Endodermal cell (in vitro differentiated cells): ENCODE measurements at regions not wholly inside any gene's neighbourhood (a gene's known extent, or its start where the extent isn't known, plus 50 kb on each side); places are given as distances from the start of the nearest gene placed in this dataset.

Experiments used
- DNase-seq: peaks from one replicate; pipeline ENCODE4 v3.0.0-alpha.2; 2017
- H3K27ac ChIP-seq: 2 replicates; pipeline ENCODE4 v1.5.1; 2013; ENCODE audit warnings: mild to moderate bottlenecking, low read depth, low read length, moderate library complexity
- H3K27me3 ChIP-seq: 2 replicates; pipeline ENCODE4 v1.6.1; 2013; ENCODE audit warnings: mild to moderate bottlenecking, low read length, moderate library complexity; ENCODE audit not compliant: insufficient read depth, control insufficient read depth, poor library complexity, severe bottlenecking
- H3K36me3 ChIP-seq: 2 replicates; pipeline ENCODE4 v1.7.0; 2013; ENCODE audit warnings: mild to moderate bottlenecking, low read length, moderate library complexity; ENCODE audit not compliant: control insufficient read depth, insufficient read depth
- H3K4me1 ChIP-seq: one replicate; pipeline ENCODE4 v1.7.0; 2013; ENCODE audit warnings: low read length; ENCODE audit not compliant: control insufficient read depth, insufficient read depth
- H3K4me3 ChIP-seq: 2 replicates; pipeline ENCODE4 v1.5.1; 2013; ENCODE audit warnings: mild to moderate bottlenecking, low read length, moderate library complexity
- H3K9ac ChIP-seq: 2 replicates; pipeline ENCODE4 v1.6.1; 2013; ENCODE audit warnings: mild to moderate bottlenecking, low read length, moderate library complexity; ENCODE audit not compliant: poor library complexity, severe bottlenecking; ENCODE audit errors: extremely low read depth
- H3K9me3 ChIP-seq: 2 replicates; pipeline ENCODE4 v1.6.1; 2013; ENCODE audit warnings: mild to moderate bottlenecking, low read length, moderate library complexity; ENCODE audit not compliant: control insufficient read depth
- H3K27ac Mint-ChIP-seq: 2 replicates; pipeline ENCODE4 v1.8.0; 2020; ENCODE audit warnings: mixed read lengths
- H3K27me3 Mint-ChIP-seq: 2 replicates; pipeline ENCODE4 v1.8.0; 2021; ENCODE audit warnings: mild to moderate bottlenecking, mixed read lengths; ENCODE audit not compliant: insufficient read depth
- H3K36me3 Mint-ChIP-seq: 2 replicates; pipeline ENCODE4 v1.8.0; 2020; ENCODE audit warnings: low read depth, mixed read lengths
- H3K4me1 Mint-ChIP-seq: 2 replicates; pipeline ENCODE4 v1.8.0; 2020; ENCODE audit warnings: mixed read lengths
- H3K4me3 Mint-ChIP-seq: 2 replicates; pipeline ENCODE4 v1.8.0; 2020; ENCODE audit warnings: mild to moderate bottlenecking, moderate library complexity, mixed read lengths
- H3K9me3 Mint-ChIP-seq: 2 replicates; pipeline ENCODE4 v1.8.0; 2020; ENCODE audit warnings: mild to moderate bottlenecking, mixed read lengths
- CTCF ChIP-seq: fragments of 200-600 bp; sonication (generic); conservative IDR thresholded peaks from 2 replicates; pipeline ENCODE4 v1.5.0; 2021; ENCODE audit warnings: antibody characterized with exemption, mild to moderate bottlenecking
- WGBS, 2 experiments: methylation state at CpG; one replicate each; pipeline versions ENCODE4 v1.1.5 to v1.1.7; 2013; ENCODE audit warnings: missing lambda C conversion rate in 2 of 2, mixed read lengths in 1 of 2; ENCODE audit not compliant: insufficient coverage in 1 of 2, insufficient read length in 1 of 2; 5-methylcytosine and 5-hydroxymethylcytosine counted together

GRCh38 chr18:56235071-56235470 is 403.3 kb downstream of the TXNL1 start:
- Mint-ChIP-seq H3K27ac (no peak overlapping the region), H3K27me3 (no peaks in the 10 kb centered on the region), H3K9me3 (peaks cover 7% of the 10 kb centered on the region), H3K4me3 (no peak overlapping the region), H3K4me1 (no peaks in the 10 kb centered on the region), H3K36me3 (no peaks in the 10 kb centered on the region)
- no peak overlapping the region for H3K9ac ChIP-seq
- no peak for DNase-seq
- TF ChIP-seq CTCF = no peak
- H3K9me3 ChIP-seq = no peaks in the 10 kb centered on the region
- H3K36me3 ChIP-seq = no peaks in the 10 kb centered on the region
- H3K27me3 ChIP-seq = no peaks in the 10 kb centered on the region
- WGBS, 2 experiments = 83 to 91% methylated on average over 5 of the region's 6 CpGs
- H3K27ac ChIP-seq = peak overlapping the region; percentile 94
- H3K4me3 ChIP-seq = no peak overlapping the region
- H3K4me1 ChIP-seq = no peaks in the 10 kb centered on the region

DNA sequence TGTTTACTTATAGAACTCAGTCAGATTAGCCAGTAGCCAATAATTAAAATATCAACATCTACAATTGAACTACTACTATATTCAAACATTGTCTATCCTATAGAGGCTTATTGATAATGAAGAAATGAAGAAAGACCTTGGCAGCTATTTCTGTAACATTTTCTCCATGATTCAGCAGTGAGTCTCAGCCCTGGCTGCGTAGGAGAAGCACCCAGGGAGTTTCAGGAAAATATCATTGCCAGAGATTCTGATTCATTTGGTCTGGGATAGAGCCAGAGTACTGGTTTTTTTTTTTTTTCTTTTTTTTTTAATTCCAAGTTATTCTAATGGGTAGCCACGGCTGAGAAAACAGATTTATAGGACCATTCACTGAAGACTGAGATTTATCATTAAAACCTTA is 404.8 kb downstream of the TXNL1 start:
- Histone ChIP-seq H3K27me3 (no peaks in the 10 kb centered on the region), H3K4me1 (no peaks in the 10 kb centered on the region), H3K4me3 (no peak overlapping the region), H3K9me3 (no peaks in the 10 kb centered on the region), H3K9ac (no peak overlapping the region), H3K27ac (no peak overlapping the region), H3K36me3 (no peaks in the 10 kb centered on the region)
- Mint-ChIP-seq H3K36me3 (no peaks in the 10 kb centered on the region), H3K27me3 (no peaks in the 10 kb centered on the region), H3K27ac (no peak overlapping the region), H3K4me3 (no peak overlapping the region), H3K4me1 (no peaks in the 10 kb centered on the region), H3K9me3 (peaks cover 8% of the 10 kb centered on the region)
- WGBS, 2 experiments = 89 to 100% methylated on average over 1 of the region's 2 CpGs
- DNase-seq = no peak
- no peak for TF ChIP-seq CTCF

GRCh38 chr18:56226025-56226424 is 412.4 kb downstream of the TXNL1 start:
- WGBS, 2 experiments = 80 to 90% methylated on average over 2 to 5 of the region's 5 CpGs
- Mint-ChIP-seq H3K27me3 (no peaks in the 10 kb centered on the region), H3K27ac (no peak overlapping the region), H3K4me3 (no peak overlapping the region), H3K9me3 (peaks cover 8% of the 10 kb centered on the region), H3K4me1 (no peaks in the 10 kb centered on the region), H3K36me3 (no peaks in the 10 kb centered on the region)
- TF ChIP-seq CTCF = no peak
- no peak overlapping the region for H3K27ac ChIP-seq
- no peaks in the 10 kb centered on the region for H3K36me3 ChIP-seq
- no peak overlapping the region for H3K4me3 ChIP-seq
- H3K27me3 ChIP-seq = no peaks in the 10 kb centered on the region
- H3K4me1 ChIP-seq = no peaks in the 10 kb centered on the region
- no peak overlapping the region for H3K9ac ChIP-seq
- no peaks in the 10 kb centered on the region for H3K9me3 ChIP-seq
- DNase-seq = no peak
